Skeletal muscle satellite cell (primary cell): ENCODE measurements at regions not wholly inside any gene's neighbourhood (a gene's known extent, or its start where the extent isn't known, plus 50 kb on each side); places are given as distances from the start of the nearest gene placed in this dataset.

Experiments used
- H3K27me3 ChIP-seq: 2 replicates; pipeline ENCODE4 v1.7.0; 2013; ENCODE audit warnings: low read length; ENCODE audit not compliant: control insufficient read depth, insufficient read depth
- H3K36me3 ChIP-seq: 2 replicates; pipeline ENCODE4 v1.7.0; 2013; ENCODE audit warnings: mild to moderate bottlenecking, control low read depth, low read length; ENCODE audit not compliant: insufficient read depth
- H3K4me1 ChIP-seq: 2 replicates; pipeline ENCODE4 v1.7.0; 2013; ENCODE audit warnings: low read length; ENCODE audit not compliant: control insufficient read depth, insufficient read depth
- H3K4me2 ChIP-seq: 2 replicates; pipeline ENCODE4 v1.7.0; 2013; ENCODE audit warnings: mild to moderate bottlenecking, low read length
- H3K4me3 ChIP-seq: 2 replicates; pipeline ENCODE4 v1.7.0; 2013; ENCODE audit warnings: low read length
- H3K9ac ChIP-seq: 2 replicates; pipeline ENCODE4 v1.7.0; 2013; ENCODE audit warnings: mild to moderate bottlenecking, low read depth, low read length, moderate library complexity
- H3K9me3 ChIP-seq: replicated peaks from 2 replicates; pipeline ENCODE4 v1.7.0; 2013; ENCODE audit warnings: mild to moderate bottlenecking, control low read depth, low read length

GRCh38 chr4:147303873-147304229 is 177.0 kb upstream of the EDNRA start:
- Histone ChIP-seq H3K4me2 (no peak overlapping the region), H3K9ac (no peak overlapping the region), H3K36me3 (no peaks in the 10 kb centered on the region), H3K4me1 (no peaks in the 10 kb centered on the region), H3K4me3 (no peak overlapping the region), H3K27me3 (no peaks in the 10 kb centered on the region), H3K9me3 (no peaks in the 10 kb centered on the region)

- no peak overlapping the region for H3K4me2 ChIP-seq
- no peak overlapping the region for H3K9ac ChIP-seq
Observed at GRCh38 chr4:147307896-147308674, 172.8 kb upstream of the EDNRA start.

GRCh38 chr4:147309434-147309833 is 171.5 kb upstream of the EDNRA start:
- H3K36me3 ChIP-seq: no peaks in the 10 kb centered on the region
- H3K9me3 ChIP-seq: no peaks in the 10 kb centered on the region
- no peak overlapping the region for H3K4me2 ChIP-seq

More at GRCh38 chr4:147307896-147308674, 172.8 kb upstream of the EDNRA start:
- Histone ChIP-seq H3K27me3 (no peaks in the 10 kb centered on the region), H3K4me1 (peaks cover 1% of the 10 kb centered on the region), H3K4me3 (no peak overlapping the region), H3K9me3 (no peaks in the 10 kb centered on the region), H3K36me3 (no peaks in the 10 kb centered on the region)

DNA sequence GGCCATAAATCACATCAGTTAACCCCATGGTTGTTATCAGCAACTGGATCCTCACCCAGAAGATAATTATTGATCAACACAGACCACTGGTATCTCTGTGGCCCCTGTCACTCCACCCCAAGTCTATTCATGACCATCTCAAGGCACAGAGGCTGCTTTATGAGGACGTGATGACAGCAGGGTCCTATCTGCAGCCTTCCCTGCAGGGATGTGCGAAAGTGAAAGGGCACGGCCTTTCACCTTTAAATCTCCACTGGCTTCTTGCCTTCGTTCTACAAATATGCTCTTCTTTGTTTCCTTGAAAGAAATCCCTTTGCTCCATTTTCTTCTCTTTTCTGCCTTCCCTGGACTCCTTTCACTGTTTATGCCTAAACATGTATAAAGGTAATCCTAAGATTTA is 170.6 kb upstream of the EDNRA start:
- peaks cover 2% of the 10 kb centered on the region for H3K4me1 ChIP-seq
- H3K36me3 ChIP-seq: no peaks in the 10 kb centered on the region
- H3K9ac ChIP-seq: no peak overlapping the region
- H3K4me3 ChIP-seq: no peak overlapping the region
- H3K4me2 ChIP-seq: no peak overlapping the region
- H3K27me3 ChIP-seq: no peaks in the 10 kb centered on the region
- no peaks in the 10 kb centered on the region for H3K9me3 ChIP-seq

More at GRCh38 chr4:147309434-147309833, 171.5 kb upstream of the EDNRA start:
- H3K9ac ChIP-seq: no peak overlapping the region
- no peaks in the 10 kb centered on the region for H3K27me3 ChIP-seq
- no peak overlapping the region for H3K4me3 ChIP-seq
- peaks cover 2% of the 10 kb centered on the region for H3K4me1 ChIP-seq

- Histone ChIP-seq H3K9ac (no peak overlapping the region), H3K4me2 (no peak overlapping the region), H3K27me3 (no peaks in the 10 kb centered on the region), H3K4me1 (peaks cover 2% of the 10 kb centered on the region), H3K36me3 (no peaks in the 10 kb centered on the region), H3K9me3 (no peaks in the 10 kb centered on the region), H3K4me3 (no peak overlapping the region)
Observed at GRCh38 chr4:147311956-147312355, 168.9 kb upstream of the EDNRA start.

DNA sequence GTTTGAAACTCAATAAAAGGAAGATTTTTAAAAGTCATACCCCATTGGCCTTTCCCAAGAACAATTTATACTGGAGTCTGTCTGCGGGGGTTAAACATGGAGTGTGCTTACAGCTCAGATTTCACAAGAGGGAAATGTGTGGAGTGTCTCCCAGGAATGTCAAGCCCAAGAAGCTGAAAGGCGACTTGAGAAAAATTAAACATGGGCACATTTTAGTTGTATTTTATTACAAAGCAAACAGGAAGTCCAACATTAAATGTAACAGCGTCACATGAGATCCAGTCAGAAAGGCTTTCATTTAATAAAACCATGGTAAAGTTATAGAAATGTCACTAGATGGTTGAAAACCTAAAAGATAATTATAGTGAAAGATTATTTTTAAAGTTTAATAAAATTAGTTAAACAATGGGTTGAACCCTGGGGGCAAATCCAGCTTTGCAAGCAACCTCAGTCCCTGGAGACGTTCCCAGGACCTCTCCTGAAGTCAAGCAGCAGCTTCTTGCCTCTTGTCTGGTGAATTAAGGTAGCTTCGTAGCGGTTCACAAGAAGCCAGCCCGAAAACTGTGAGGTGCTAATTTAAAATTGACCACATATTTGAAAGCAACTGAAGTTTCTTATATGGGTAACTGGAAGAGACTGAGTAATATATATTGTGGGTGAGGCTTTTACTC is 168.4 kb upstream of the EDNRA start:
- Histone ChIP-seq H3K4me1 (peaks cover 2% of the 10 kb centered on the region), H3K9me3 (no peaks in the 10 kb centered on the region), H3K27me3 (no peaks in the 10 kb centered on the region), H3K36me3 (no peaks in the 10 kb centered on the region), H3K4me3 (no peak overlapping the region), H3K4me2 (no peak overlapping the region), H3K9ac (no peak overlapping the region)

DNA sequence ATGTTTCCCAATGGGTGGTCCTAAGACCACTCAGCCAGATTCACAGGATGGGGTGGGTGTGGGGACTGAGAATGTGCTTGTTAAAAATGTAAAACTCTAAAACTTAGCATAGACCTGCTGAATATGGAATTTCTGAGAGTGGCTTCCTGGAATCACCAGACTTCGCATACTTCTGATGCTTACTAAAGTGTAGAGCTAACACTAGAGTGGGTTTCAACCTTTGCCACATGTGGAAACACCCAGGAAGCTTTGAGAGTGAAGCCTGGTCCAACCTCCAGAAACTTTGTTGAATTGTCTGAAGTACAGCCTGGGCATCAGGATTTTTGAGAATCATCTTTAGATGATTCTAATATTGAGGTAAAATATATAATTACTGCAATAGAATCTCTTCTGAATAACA is 167.8 kb upstream of the EDNRA start:
- no peaks in the 10 kb centered on the region for H3K9me3 ChIP-seq

GRCh38 chr4:147318586-147318985 is 162.3 kb upstream of the EDNRA start:
- Histone ChIP-seq H3K4me1 (no peaks in the 10 kb centered on the region), H3K4me3 (no peak overlapping the region), H3K36me3 (no peaks in the 10 kb centered on the region)

More for the DNA sequence above, 167.8 kb upstream of the EDNRA start:
- H3K4me1 ChIP-seq: peaks cover 2% of the 10 kb centered on the region
- no peak overlapping the region for H3K4me3 ChIP-seq
- no peak overlapping the region for H3K4me2 ChIP-seq
- no peak overlapping the region for H3K9ac ChIP-seq
- no peaks in the 10 kb centered on the region for H3K36me3 ChIP-seq
- H3K27me3 ChIP-seq: no peaks in the 10 kb centered on the region

GRCh38 chr4:147325571-147325981 is 155.3 kb upstream of the EDNRA start:
- H3K27me3 ChIP-seq: no peaks in the 10 kb centered on the region
- no peaks in the 10 kb centered on the region for H3K9me3 ChIP-seq
- no peak overlapping the region for H3K4me3 ChIP-seq
- H3K36me3 ChIP-seq: no peaks in the 10 kb centered on the region
- no peaks in the 10 kb centered on the region for H3K4me1 ChIP-seq
- H3K9ac ChIP-seq: no peak overlapping the region
- no peak overlapping the region for H3K4me2 ChIP-seq

More at GRCh38 chr4:147318586-147318985, 162.3 kb upstream of the EDNRA start:
- Histone ChIP-seq H3K4me2 (no peak overlapping the region), H3K9me3 (no peaks in the 10 kb centered on the region), H3K27me3 (no peaks in the 10 kb centered on the region), H3K9ac (no peak overlapping the region)

DNA sequence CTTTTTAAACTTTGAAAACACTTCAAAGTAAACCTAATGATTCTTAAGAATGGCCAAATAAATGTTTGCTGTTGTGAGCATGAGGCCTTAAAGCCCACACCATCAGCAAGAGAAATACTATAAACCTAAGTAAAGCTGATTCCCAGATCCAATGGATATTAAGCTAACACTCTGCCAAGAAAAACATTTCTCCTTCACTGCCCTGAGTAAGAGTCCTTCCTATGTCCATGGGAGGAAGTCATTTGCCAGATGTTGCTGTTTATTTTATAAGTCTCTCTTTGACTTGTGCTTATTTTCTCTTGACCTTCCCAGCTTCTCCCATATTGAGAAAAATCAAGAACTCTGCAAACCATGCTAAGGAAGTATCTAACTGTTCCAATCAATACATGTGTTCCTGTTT is 154.3 kb upstream of the EDNRA start:
- Histone ChIP-seq H3K9ac (no peak overlapping the region), H3K4me2 (no peak overlapping the region), H3K27me3 (no peaks in the 10 kb centered on the region), H3K9me3 (no peaks in the 10 kb centered on the region), H3K4me1 (no peaks in the 10 kb centered on the region), H3K36me3 (no peaks in the 10 kb centered on the region), H3K4me3 (no peak overlapping the region)

DNA sequence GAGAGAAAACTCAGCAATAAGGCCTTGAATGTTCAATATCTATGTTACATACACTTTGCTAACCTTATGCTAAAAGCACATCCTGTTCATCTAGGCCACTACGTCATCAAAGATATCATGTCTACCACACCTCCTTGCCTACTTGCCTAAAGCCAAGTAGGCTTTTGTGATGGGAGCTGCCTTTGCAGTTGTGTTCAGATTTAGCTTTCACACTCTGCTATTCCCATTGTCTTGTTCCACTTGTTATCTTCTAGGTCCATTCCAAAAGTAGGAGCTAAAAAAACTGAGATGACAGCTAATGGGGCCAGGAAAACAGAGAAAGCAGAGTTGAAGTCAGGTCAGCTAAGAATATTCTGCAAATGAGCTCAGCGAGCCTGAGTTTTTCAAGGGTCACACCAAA is 153.6 kb upstream of the EDNRA start:
- Histone ChIP-seq H3K9ac (no peak overlapping the region), H3K27me3 (no peaks in the 10 kb centered on the region), H3K9me3 (no peaks in the 10 kb centered on the region), H3K4me2 (no peak overlapping the region), H3K4me1 (no peaks in the 10 kb centered on the region), H3K4me3 (no peak overlapping the region), H3K36me3 (no peaks in the 10 kb centered on the region)

GRCh38 chr4:147328189-147328588 is 152.7 kb upstream of the EDNRA start:
- Histone ChIP-seq H3K9me3 (no peaks in the 10 kb centered on the region), H3K4me3 (no peak overlapping the region), H3K27me3 (no peaks in the 10 kb centered on the region), H3K36me3 (no peaks in the 10 kb centered on the region), H3K4me1 (no peaks in the 10 kb centered on the region), H3K9ac (no peak overlapping the region), H3K4me2 (no peak overlapping the region)
